Fibroblast of mammary gland (primary cell): ENCODE measurements at regions not wholly inside any gene's neighbourhood (a gene's known extent, or its start where the extent isn't known, plus 50 kb on each side); places are given as distances from the start of the nearest gene placed in this dataset.

ENCODE experiments used
- DNase-seq: peaks from one replicate; pipeline ENCODE4 v3.0.0-alpha.2; 2010; ENCODE audit warnings: low read depth
- H3K4me3 ChIP-seq: 2 replicates; pipeline ENCODE4 v1.5.1; 2011; ENCODE audit warnings: low read depth, mild to moderate bottlenecking, low read length, moderate library complexity; ENCODE audit not compliant: control insufficient read depth
- CTCF ChIP-seq: conservative IDR thresholded peaks from 2 replicates; pipeline ENCODE4 v1.5.1; 2011; ENCODE audit warnings: low read depth, low read length, inconsistent platforms; ENCODE audit not compliant: control insufficient read depth, insufficient read depth

DNA sequence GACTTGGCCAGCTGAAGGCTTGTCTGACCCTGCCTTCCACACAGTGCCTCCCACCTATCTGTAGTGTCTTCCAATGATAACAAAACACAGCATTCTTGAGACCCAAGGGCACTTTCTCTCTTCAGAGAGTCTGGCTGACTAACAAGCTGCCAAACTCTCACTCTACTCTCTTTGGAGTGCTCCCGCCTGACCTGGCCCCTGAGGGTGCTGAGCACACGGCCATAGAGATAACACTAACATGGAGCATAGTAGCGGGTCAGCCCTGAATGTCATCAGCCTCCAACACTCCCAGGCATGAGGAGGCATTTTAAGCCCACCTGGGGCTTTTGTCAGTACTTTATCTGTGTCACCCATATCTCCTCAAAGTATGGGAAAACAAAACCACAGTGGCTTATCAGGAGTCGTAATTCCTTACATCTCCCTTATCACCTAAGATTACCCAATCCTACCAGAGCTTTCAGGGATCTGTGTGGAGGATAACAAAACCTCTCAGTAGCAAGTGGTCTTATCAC lies 160.3 kb upstream of the TCF4 start:
- no peak overlapping the region for H3K4me3 ChIP-seq
- no peak for TF ChIP-seq CTCF
- no peak for DNase-seq

DNA sequence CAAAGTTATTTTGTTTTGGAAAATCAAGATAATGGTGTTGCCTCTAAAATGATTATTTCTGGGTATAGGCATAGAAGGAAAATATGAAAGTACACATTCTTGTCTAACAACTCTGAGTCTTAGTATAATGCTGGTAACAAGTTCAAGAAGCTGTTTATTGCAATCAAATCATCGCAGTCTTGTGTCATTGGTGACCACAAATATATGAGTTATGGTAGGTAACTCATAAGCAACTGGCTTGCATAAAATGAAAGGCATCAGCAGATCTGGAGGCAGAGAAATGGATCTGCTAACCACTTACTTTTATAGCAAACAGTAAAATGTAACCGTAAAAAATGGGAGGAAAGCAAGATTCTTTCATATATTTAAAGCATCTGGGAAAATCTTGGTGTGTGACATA lies 156.2 kb upstream of the TCF4 start:
- H3K4me3 ChIP-seq = no peak overlapping the region
- DNase-seq = no peak
- no peak for TF ChIP-seq CTCF

GRCh38 chr18:55743736-55744135 lies 155.7 kb upstream of the TCF4 start:
- no peak for DNase-seq
- TF ChIP-seq CTCF = no peak

GRCh38 chr18:55743133-55743532 lies 155.1 kb upstream of the TCF4 start:
- DNase-seq = no peak
- no peak overlapping the region for H3K4me3 ChIP-seq
- TF ChIP-seq CTCF = no peak

More at GRCh38 chr18:55743736-55744135, 155.7 kb upstream of the TCF4 start:
- H3K4me3 ChIP-seq = no peak overlapping the region

DNA sequence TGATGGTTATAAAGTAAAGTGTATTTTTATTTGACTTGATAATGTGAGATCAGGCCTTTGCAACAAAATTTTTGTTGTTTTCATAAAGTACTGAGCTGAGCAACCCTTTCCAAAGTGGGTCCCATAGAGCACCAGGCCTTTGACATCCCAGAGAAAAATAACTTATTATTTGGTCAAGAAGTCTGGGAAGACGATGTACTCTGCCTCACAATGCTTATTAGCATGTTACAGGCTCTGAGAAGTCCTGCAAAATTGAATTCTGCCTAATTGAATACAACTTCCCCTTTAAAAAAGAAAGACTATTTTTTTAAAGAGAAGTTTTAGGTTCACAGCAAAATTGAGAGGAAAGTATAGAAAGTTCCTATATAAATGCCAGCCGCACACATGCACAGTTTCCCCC lies 151.5 kb upstream of the TCF4 start:
- DNase-seq = no peak
- TF ChIP-seq CTCF = no peak
- H3K4me3 ChIP-seq = no peak overlapping the region

DNA sequence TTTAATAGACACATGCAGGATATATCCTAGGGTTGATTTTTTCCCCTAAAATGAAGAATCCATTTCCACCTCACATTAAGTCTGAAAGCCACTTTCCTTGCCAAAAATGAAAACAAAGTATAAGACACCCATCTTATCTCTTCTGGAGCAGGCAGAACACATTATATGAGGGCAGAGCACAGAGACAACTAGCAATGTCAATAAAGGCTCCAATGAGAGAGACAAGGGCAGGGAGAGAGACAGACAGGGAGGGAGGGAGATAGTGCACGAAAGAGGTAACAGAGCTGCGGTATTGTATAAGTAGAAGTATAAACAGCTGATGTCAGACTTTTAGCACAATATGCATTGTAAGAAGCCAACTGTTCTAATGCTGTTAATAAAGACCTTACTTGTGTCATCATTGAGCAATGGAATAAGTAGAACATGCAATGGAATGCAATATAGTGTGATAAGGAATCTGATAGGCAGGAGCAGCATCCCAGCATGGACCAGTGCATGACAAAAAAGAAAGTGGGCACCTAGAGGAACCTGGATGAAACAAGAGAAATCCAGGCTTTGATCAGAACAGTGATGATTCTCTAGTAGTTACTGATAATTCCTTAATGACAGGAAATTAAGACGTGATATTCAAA lies 150.6 kb upstream of the TCF4 start:
- no peak for TF ChIP-seq CTCF
- no peak overlapping the region for H3K4me3 ChIP-seq
- no peak for DNase-seq
